ENCODE measurements at regions not wholly inside any gene's neighbourhood (a gene's known extent, or its start where the extent isn't known, plus 50 kb on each side); places are given as distances from the start of the nearest gene placed in this dataset.
"Not testable (repeated sequence)": the region's sequence is repeated elsewhere in the genome, so short reads cannot be mapped to it uniquely, and the experiment has no call there.

- intact Hi-C loops (cut with DNase I; ENCODE audit: low total_unique reads), result loop anchor here (10.0 kb wide), 1 partner anchor 1060 kb away; no protein-coding TSS in a partner anchor
- no peak for DNase-seq (ENCODE audit: low spot score in 2 of 2)
- H3K4me3 ChIP-seq (ENCODE audit: low read depth, poor library complexity, severe bottlenecking), result no peak overlapping the region
- TF ChIP-seq POLR2A (IDR thresholded peaks at IDR 0.05) (no peak), CTCF (IDR thresholded peaks at IDR 0.05) (no peak)
- WGBS, 2 donors, result 92 to 93% methylated on average over 3 of the region's 3 CpGs
These were observed 75.9 kb upstream of the SCIN start for GRCh38 chr7:12494687-12495024.

DNA sequence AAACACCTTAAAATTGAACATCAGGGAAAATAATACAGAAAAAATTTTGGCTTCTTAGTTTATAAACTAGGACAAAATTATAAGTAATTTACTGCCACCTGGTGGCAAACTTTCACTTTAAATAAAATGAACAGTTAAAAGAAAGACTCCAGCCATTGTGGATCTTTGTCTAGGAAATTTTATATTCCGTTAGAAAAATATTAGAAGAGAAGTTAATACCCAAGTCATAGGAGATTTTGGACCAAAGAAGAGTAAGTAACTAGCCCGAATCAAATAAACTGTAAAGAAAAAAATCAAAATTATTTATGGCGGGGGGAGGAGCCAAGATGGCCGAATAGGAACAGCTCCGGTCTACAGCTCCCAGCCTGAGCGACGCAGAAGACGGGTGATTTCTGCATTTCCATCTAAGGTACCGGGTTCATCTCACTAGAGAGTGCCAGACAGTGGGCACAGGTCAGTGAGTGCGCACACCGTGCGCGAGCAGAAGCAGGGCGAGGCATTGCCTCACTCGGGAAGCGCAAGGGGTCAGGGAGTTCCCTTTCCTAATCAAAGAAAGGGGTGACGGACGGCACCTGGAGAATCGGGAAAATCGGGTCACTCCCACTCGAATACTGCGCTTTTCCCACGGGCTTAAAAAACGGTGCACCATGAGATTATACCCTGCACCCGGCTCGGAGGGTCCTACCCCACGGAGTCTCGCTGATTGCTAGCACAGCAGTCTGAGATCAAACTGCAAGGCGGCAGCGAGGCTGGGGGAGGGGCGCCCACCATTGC lies 73.4 kb upstream of the SCIN start:
- DNase-seq (ENCODE audit: low spot score in 2 of 2); H3K4me3 ChIP-seq (ENCODE audit: low read depth, poor library complexity, severe bottlenecking): not testable (repeated sequence)
- WGBS, 2 donors, result 74 to 82% methylated on average over 15 to 16 of the region's 31 CpGs
- intact Hi-C loops (cut with DNase I; ENCODE audit: low total_unique reads), result loop anchor here (10.0 kb wide), 1 partner anchor 1062 kb away; no protein-coding TSS in a partner anchor

DNA sequence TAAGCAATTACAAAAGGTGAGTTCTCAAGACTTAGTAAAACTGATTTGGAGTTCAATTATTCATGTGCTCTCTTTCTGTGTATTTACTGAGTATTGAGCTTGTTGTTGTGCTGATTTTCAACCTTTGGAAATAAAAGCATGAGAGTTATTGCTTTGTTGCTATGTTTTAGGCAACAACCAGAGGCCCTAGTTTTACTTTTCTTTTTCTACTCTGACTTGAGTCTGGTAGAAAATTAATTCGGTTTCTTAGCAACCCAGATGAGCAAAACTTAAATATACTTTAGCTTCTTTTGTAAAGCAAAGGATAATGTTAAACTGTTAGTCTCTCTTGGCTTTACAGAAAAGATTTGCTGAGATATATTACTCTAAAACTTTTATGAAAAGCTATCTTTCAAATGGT lies 66.4 kb upstream of the SCIN start:
- no peak for TF ChIP-seq CTCF (IDR thresholded peaks at IDR 0.05)
- no peak for TF ChIP-seq POLR2A (IDR thresholded peaks at IDR 0.05)
- intact Hi-C loops (cut with DNase I; ENCODE audit: low total_unique reads), result no loop called here
- no peak overlapping the region for H3K4me3 ChIP-seq (ENCODE audit: low read depth, poor library complexity, severe bottlenecking)
- 19 to 27% methylated on average over 1 of the region's 1 CpG for WGBS, 2 donors
- DNase-seq (ENCODE audit: low spot score in 2 of 2), result no peak

GRCh38 chr7:12508005-12508404 lies 62.5 kb upstream of the SCIN start:
- TF ChIP-seq POLR2A (IDR thresholded peaks at IDR 0.05) (no peak), CTCF (IDR thresholded peaks at IDR 0.05) (no peak)
- H3K4me3 ChIP-seq (ENCODE audit: low read depth, poor library complexity, severe bottlenecking), result no peak overlapping the region
- 80 to 81% methylated on average over 3 of the region's 3 CpGs for WGBS, 2 donors
- intact Hi-C loops (cut with DNase I; ENCODE audit: low total_unique reads), result no loop called here
- no peak for DNase-seq (ENCODE audit: low spot score in 2 of 2)

GRCh38 chr7:12508554-12508953 lies 62.0 kb upstream of the SCIN start:
- TF ChIP-seq POLR2A (IDR thresholded peaks at IDR 0.05) (no peak), CTCF (IDR thresholded peaks at IDR 0.05) (no peak)
- intact Hi-C loops (cut with DNase I; ENCODE audit: low total_unique reads), result no loop called here
- no peak for DNase-seq (ENCODE audit: low spot score in 2 of 2)
- H3K4me3 ChIP-seq (ENCODE audit: low read depth, poor library complexity, severe bottlenecking), result no peak overlapping the region
- 77 to 87% methylated on average over 2 of the region's 2 CpGs for WGBS, 2 donors

GRCh38 chr7:12517451-12517850 lies 53.1 kb upstream of the SCIN start:
- no peak for DNase-seq (ENCODE audit: low spot score in 2 of 2)
- H3K4me3 ChIP-seq (ENCODE audit: low read depth, poor library complexity, severe bottlenecking), result no peak overlapping the region
- no peak for TF ChIP-seq CTCF (IDR thresholded peaks at IDR 0.05)
- TF ChIP-seq POLR2A (IDR thresholded peaks at IDR 0.05), result no peak
- intact Hi-C loops (cut with DNase I; ENCODE audit: low total_unique reads), result no loop called here
